Hepatic stellate cell (primary cell): ENCODE measurements at regions not wholly inside any gene's neighbourhood (a gene's known extent, or its start where the extent isn't known, plus 50 kb on each side); places are given as distances from the start of the nearest gene placed in this dataset.
A peak's percentile ranks its signal among the peaks of the same experiment; 100 is the strongest.
"Not testable (repeated sequence)": the region's sequence is repeated elsewhere in the genome, so short reads cannot be mapped to it uniquely, and the experiment has no call there.

Experiments
- DNase-seq: peaks from one replicate; pipeline ENCODE4 v3.0.0; 2011; ENCODE audit warnings: low spot score

- DNase-seq = no peak
These were observed 129.7 kb upstream of the FBN2 start for GRCh38 chr5:128667751-128668150.

GRCh38 chr5:128668921-128669320 is 130.9 kb upstream of the FBN2 start:
- DNase-seq = no peak

GRCh38 chr5:128669803-128670202 is 131.8 kb upstream of the FBN2 start:
- DNase-seq = no peak

- no peak for DNase-seq
These were observed 133.9 kb upstream of the FBN2 start for GRCh38 chr5:128671943-128672342.

- no peak for DNase-seq
These were observed 135.0 kb upstream of the FBN2 start for GRCh38 chr5:128673000-128673399.

- DNase-seq = no peak
These were observed 135.4 kb upstream of the FBN2 start for GRCh38 chr5:128673411-128673957.

GRCh38 chr5:128673970-128674369 is 135.9 kb upstream of the FBN2 start:
- DNase-seq = no peak

GRCh38 chr5:128674837-128675446 is 136.9 kb upstream of the FBN2 start:
- DNase-seq = peak; percentile 22

GRCh38 chr5:128681096-128681495 is 143.1 kb upstream of the FBN2 start:
- DNase-seq = no peak

- DNase-seq = no peak
These were observed 143.9 kb upstream of the FBN2 start for GRCh38 chr5:128681764-128682592.

GRCh38 chr5:128682669-128683068 is 144.6 kb upstream of the FBN2 start:
- no peak for DNase-seq

- DNase-seq = no peak
These were observed 146.9 kb upstream of the FBN2 start for GRCh38 chr5:128684961-128685360.

GRCh38 chr5:128687930-128688329 is 149.9 kb upstream of the FBN2 start:
- DNase-seq = no peak

GRCh38 chr5:128693764-128694163 is 155.7 kb upstream of the FBN2 start:
- no peak for DNase-seq

GRCh38 chr5:128695791-128696530 is 157.9 kb upstream of the FBN2 start:
- DNase-seq = no peak

GRCh38 chr5:128701301-128701700 is 163.3 kb upstream of the FBN2 start:
- DNase-seq = no peak

- no peak for DNase-seq
These were observed 165.3 kb upstream of the FBN2 start for GRCh38 chr5:128703322-128703721.

GRCh38 chr5:128706269-128706668 is 168.2 kb upstream of the FBN2 start:
- no peak for DNase-seq

GRCh38 chr5:128708841-128709240 is 170.8 kb upstream of the FBN2 start:
- no peak for DNase-seq

- DNase-seq = no peak
These were observed 173.2 kb upstream of the FBN2 start for GRCh38 chr5:128711216-128711615.

- DNase-seq = no peak
These were observed 176.5 kb upstream of the FBN2 start for GRCh38 chr5:128714551-128714950.

- no peak for DNase-seq
These were observed 184.5 kb upstream of the FBN2 start for GRCh38 chr5:128722551-128722950.

GRCh38 chr5:128730021-128730420 is 192.0 kb upstream of the FBN2 start:
- not testable (repeated sequence) for DNase-seq
